Suppressor macrophage treated with lipopolysaccharide for 1 hour (primary cell): ENCODE measurements at regions not wholly inside any gene's neighbourhood (a gene's known extent, or its start where the extent isn't known, plus 50 kb on each side); places are given as distances from the start of the nearest gene placed in this dataset.
A peak's percentile ranks its signal among the peaks of the same experiment; 100 is the strongest.

Source experiments
- DNase-seq, 3 donors: peaks; one replicate each; pipeline ENCODE4 v3.0.0-alpha.2; 2020 to 2022

- DNase-seq: no peak
Measured at GRCh38 chr18:55166260-55166598, 207.0 kb upstream of the CCDC68 start.

GRCh38 chr18:55163550-55163949 is 204.3 kb upstream of the CCDC68 start:
- no peak for DNase-seq

GRCh38 chr18:55161916-55162315 is 202.7 kb upstream of the CCDC68 start:
- no peak for DNase-seq

- no peak for DNase-seq
Measured at GRCh38 chr18:55159027-55159426, 199.8 kb upstream of the CCDC68 start.

- no peak for DNase-seq
Measured at GRCh38 chr18:55158570-55158969, 199.3 kb upstream of the CCDC68 start.

GRCh38 chr18:55153346-55153745 is 194.1 kb upstream of the CCDC68 start:
- no peak for DNase-seq

GRCh38 chr18:55152801-55153200 is 193.5 kb upstream of the CCDC68 start:
- DNase-seq: no peak

- no peak for DNase-seq
Measured at GRCh38 chr18:55149994-55150393, 190.7 kb upstream of the CCDC68 start.

- DNase-seq: no peak
Measured at GRCh38 chr18:55147791-55148190, 188.5 kb upstream of the CCDC68 start.

GRCh38 chr18:55144193-55144930 is 185.1 kb upstream of the CCDC68 start:
- DNase-seq: no peak

- DNase-seq: peak in 2 of 3 donors; percentile 5 to 6
Measured at GRCh38 chr18:55142410-55142809, 183.1 kb upstream of the CCDC68 start.

GRCh38 chr18:55141318-55141717 is 182.1 kb upstream of the CCDC68 start:
- no peak for DNase-seq

GRCh38 chr18:55139836-55140235 is 180.6 kb upstream of the CCDC68 start:
- DNase-seq: no peak

- no peak for DNase-seq
Measured at GRCh38 chr18:55139307-55139706, 180.0 kb upstream of the CCDC68 start.

- no peak for DNase-seq
Measured at GRCh38 chr18:55138401-55138800, 179.1 kb upstream of the CCDC68 start.

- DNase-seq: no peak
Measured at GRCh38 chr18:55137602-55138001, 178.3 kb upstream of the CCDC68 start.

- DNase-seq: no peak
Measured at GRCh38 chr18:55136864-55137263, 177.6 kb upstream of the CCDC68 start.

- DNase-seq: no peak
Measured at GRCh38 chr18:55136258-55136657, 177.0 kb upstream of the CCDC68 start.

GRCh38 chr18:55133378-55133777 is 174.1 kb upstream of the CCDC68 start:
- DNase-seq: no peak

GRCh38 chr18:55128437-55128836 is 169.2 kb upstream of the CCDC68 start:
- DNase-seq: no peak

- DNase-seq: no peak
Measured at GRCh38 chr18:55124078-55124763, 165.0 kb upstream of the CCDC68 start.

- no peak for DNase-seq
Measured at GRCh38 chr18:55123361-55123760, 164.1 kb upstream of the CCDC68 start.

GRCh38 chr18:55121397-55122170 is 162.3 kb upstream of the CCDC68 start:
- DNase-seq: no peak

GRCh38 chr18:55120896-55121295 is 161.6 kb upstream of the CCDC68 start:
- DNase-seq: no peak
